ENCODE measurements at regions not wholly inside any gene's neighbourhood (a gene's known extent, or its start where the extent isn't known, plus 50 kb on each side); places are given as distances from the start of the nearest gene placed in this dataset.

- DNase-seq (no peak), ATAC-seq (no peak)
- H3K4me1 ChIP-seq: peaks cover 15% of the 10 kb centered on the region
- no peak overlapping the region for H3K4me3 ChIP-seq
- no peak overlapping the region for H3K27ac ChIP-seq
- no peaks in the 10 kb centered on the region for H3K27me3 ChIP-seq
- no peaks in the 10 kb centered on the region for H3K9me3 ChIP-seq
- TF ChIP-seq POLR2A (IDR thresholded peaks at IDR 0.05): no peak
- no peak for TF ChIP-seq CTCF (IDR thresholded peaks at IDR 0.05)
- WGBS, 2 donors: 85 to 97% methylated on average over 2 to 6 of the region's 6 CpGs
- no peaks in the 10 kb centered on the region for H3K36me3 ChIP-seq (replicated peaks in 1 of 2; ENCODE audit: insufficient read depth in 1 of 2, low read depth in 2 of 2)
- intact Hi-C loops (cut with DNase I): no loop called here
Observed at GRCh38 chr15:61315471-61315870, 86.4 kb upstream of the RORA start.

- H3K27ac ChIP-seq: no peak overlapping the region
Observed at GRCh38 chr15:61314427-61314826, 85.3 kb upstream of the RORA start.

GRCh38 chr15:61309617-61310016, 80.5 kb upstream of the RORA start:
- Histone ChIP-seq H3K27ac (no peak overlapping the region), H3K4me1 (no peaks in the 10 kb centered on the region), H3K4me3 (no peak overlapping the region), H3K36me3 (replicated peaks in 1 of 2; ENCODE audit: insufficient read depth in 1 of 2, low read depth in 2 of 2) (no peaks in the 10 kb centered on the region), H3K9me3 (no peaks in the 10 kb centered on the region), H3K27me3 (no peaks in the 10 kb centered on the region)
- 78 to 86% methylated on average over 5 of the region's 5 CpGs for whole genome bisulfite sequencing, 2 donors
- intact Hi-C loops (cut with DNase I): no loop called here
- DNase-seq (no peak), ATAC-seq (no peak)
- TF ChIP-seq POLR2A (IDR thresholded peaks at IDR 0.05) (no peak), CTCF (IDR thresholded peaks at IDR 0.05) (no peak)

More at GRCh38 chr15:61314427-61314826, 85.3 kb upstream of the RORA start:
- Histone ChIP-seq H3K27me3 (no peaks in the 10 kb centered on the region), H3K9me3 (no peaks in the 10 kb centered on the region), H3K36me3 (replicated peaks in 1 of 2; ENCODE audit: insufficient read depth in 1 of 2, low read depth in 2 of 2) (no peaks in the 10 kb centered on the region), H3K4me1 (peaks cover 15% of the 10 kb centered on the region), H3K4me3 (no peak overlapping the region)
- DNase-seq (no peak), ATAC-seq (no peak)
- no peak for TF ChIP-seq POLR2A (IDR thresholded peaks at IDR 0.05)
- no peak for TF ChIP-seq CTCF (IDR thresholded peaks at IDR 0.05)
- intact Hi-C loops (cut with DNase I): no loop called here

GRCh38 chr15:61309031-61309511, 80.0 kb upstream of the RORA start:
- TF ChIP-seq CTCF (IDR thresholded peaks at IDR 0.05): no peak
- no peak for TF ChIP-seq POLR2A (IDR thresholded peaks at IDR 0.05)
- ATAC-seq: no peak
- intact Hi-C loops (cut with DNase I): no loop called here
- 62 to 66% methylated on average over 7 of the region's 7 CpGs for WGBS, 2 donors
- Histone ChIP-seq H3K27ac (no peak overlapping the region), H3K36me3 (replicated peaks in 1 of 2; ENCODE audit: insufficient read depth in 1 of 2, low read depth in 2 of 2) (no peaks in the 10 kb centered on the region), H3K27me3 (no peaks in the 10 kb centered on the region), H3K4me3 (no peak overlapping the region), H3K4me1 (no peaks in the 10 kb centered on the region), H3K9me3 (no peaks in the 10 kb centered on the region)
- no peak for DNase-seq

- no peak for ATAC-seq
- no peaks in the 10 kb centered on the region for H3K4me1 ChIP-seq
- WGBS, 2 donors: 85 to 86% methylated on average over 2 of the region's 2 CpGs
- DNase-seq: no peak
- intact Hi-C loops (cut with DNase I): no loop called here
- H3K4me3 ChIP-seq: no peak overlapping the region
- H3K27me3 ChIP-seq: no peaks in the 10 kb centered on the region
- H3K9me3 ChIP-seq: no peaks in the 10 kb centered on the region
- H3K27ac ChIP-seq: no peak overlapping the region
- no peaks in the 10 kb centered on the region for H3K36me3 ChIP-seq (replicated peaks in 1 of 2; ENCODE audit: insufficient read depth in 1 of 2, low read depth in 2 of 2)
- no peak for TF ChIP-seq POLR2A (IDR thresholded peaks at IDR 0.05)
- no peak for TF ChIP-seq CTCF (IDR thresholded peaks at IDR 0.05)
Observed at GRCh38 chr15:61308437-61308836, 79.3 kb upstream of the RORA start.

Measured in body of pancreas (tissue), 4 donors.